Stimulated activated CD4-positive, alpha-beta T cell treated with anti-CD3 and anti-CD28 coated beads, Interleukin-1b, Interleukin-23, amount 100 ng/mL, for 4 hours (primary cell): ENCODE measurements at regions not wholly inside any gene's neighbourhood (a gene's known extent, or its start where the extent isn't known, plus 50 kb on each side); places are given as distances from the start of the nearest gene placed in this dataset.
"Not testable (repeated sequence)": the region's sequence is repeated elsewhere in the genome, so short reads cannot be mapped to it uniquely, and the experiment has no call there.

Experiments
- DNase-seq, 2 donors: peaks; one replicate each; pipeline ENCODE4 v3.0.0-alpha.2; 2020; ENCODE audit warnings: low read depth in 2 of 2

- no peak for DNase-seq
Measured at GRCh38 chr13:108077284-108077683, 138.1 kb downstream of the LIG4 start.

DNA sequence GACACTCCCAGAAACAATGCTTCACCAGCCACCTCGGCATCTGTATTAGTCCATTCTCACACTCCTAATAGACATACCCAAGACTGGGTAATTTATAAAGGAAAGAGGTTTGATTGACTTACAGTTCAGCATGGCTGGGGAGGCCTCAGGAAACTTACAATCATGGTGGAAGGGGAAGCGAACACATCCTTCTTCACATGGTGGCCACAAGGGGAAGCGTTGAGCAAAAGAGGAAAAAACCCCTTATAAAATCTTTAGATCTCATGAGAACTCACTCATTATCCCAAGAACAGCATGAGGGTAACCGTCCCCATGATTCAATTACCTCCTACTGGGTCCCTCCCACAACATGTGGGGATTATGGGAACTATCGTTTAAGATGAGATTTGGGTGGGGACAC lies 140.9 kb downstream of the LIG4 start:
- DNase-seq, result not testable (repeated sequence)

DNA sequence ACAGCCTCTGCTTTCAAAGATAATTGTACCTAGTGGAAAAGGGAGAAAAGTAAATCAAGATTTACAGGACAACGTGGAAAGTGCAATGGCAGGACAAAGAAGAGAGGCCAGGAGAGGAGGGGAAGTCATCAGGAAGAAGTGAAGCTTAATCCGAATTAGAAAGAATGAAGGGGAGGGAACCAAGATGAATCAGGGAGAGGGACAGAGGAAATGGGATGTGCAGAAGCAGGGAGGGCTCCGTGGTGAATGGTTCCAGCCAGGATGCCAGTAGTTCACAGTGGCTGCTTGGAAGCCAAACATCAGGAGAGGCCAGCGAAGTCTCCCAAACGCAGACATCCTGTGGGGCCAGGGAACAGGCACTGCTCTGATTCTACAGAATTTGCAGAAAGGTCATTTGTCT lies 144.4 kb downstream of the LIG4 start:
- DNase-seq, result no peak

GRCh38 chr13:108070491-108070890 lies 144.8 kb downstream of the LIG4 start:
- DNase-seq, result no peak

DNA sequence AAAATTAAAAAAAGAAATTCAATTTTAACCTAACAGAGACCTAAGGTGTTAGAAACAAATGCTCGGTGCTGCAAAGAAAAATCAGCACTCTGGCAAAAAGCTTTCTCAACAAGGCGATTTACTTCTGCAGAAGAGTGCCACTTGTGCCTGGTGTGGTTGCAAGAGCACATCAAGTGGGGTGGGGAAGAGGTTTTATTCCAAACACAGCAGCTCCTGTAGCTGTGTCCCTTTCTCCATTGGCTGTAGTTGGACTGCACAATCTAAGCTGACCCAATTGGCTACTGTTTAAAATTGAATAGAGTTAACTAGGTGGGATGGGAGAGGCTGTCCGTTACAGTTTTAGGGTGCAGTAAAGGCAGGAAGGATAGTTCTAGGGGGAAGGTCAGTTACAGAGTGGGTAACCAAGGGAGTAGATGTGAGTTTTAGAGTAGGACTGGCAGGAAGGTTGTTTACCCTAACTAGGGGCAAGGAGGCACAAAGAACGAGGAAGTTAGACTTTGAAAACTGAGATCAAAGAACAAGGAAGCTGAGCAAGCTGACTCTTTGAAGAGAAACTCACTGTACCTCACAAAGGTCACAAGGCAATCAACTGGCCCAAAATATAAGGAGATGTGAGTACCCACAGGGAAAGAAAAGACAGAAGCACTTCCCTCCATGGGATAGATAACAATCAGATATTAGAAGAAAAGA lies 145.7 kb downstream of the LIG4 start:
- DNase-seq, result no peak

- DNase-seq, result not testable (repeated sequence)
Measured at GRCh38 chr13:108064372-108064771, 151.0 kb downstream of the LIG4 start.

DNA sequence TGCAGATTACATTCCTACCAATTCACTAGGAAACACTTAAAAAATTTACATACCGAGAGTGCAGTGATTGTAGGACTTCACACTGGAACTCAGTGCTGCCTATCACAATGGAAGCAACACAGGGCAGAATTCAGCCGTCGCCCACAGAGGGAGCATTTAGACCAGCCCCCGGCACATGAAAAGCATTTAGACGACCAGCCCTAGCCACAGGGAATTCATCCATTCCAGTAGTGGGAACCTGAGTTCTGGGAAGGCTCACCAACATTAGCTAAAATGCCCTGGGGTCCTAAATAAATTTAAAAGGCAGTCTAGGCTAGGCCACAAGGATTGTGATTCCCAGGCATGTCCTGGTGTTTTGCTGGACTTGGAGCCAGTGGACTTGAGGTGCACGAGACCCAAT lies 155.2 kb downstream of the LIG4 start:
- no peak for DNase-seq

- no peak for DNase-seq
Measured at GRCh38 chr13:108056278-108056677, 159.1 kb downstream of the LIG4 start.

- no peak for DNase-seq
Measured at GRCh38 chr13:108049211-108049610, 166.1 kb downstream of the LIG4 start.

- DNase-seq, result no peak
Measured at GRCh38 chr13:108044954-108045353, 170.4 kb downstream of the LIG4 start.

DNA sequence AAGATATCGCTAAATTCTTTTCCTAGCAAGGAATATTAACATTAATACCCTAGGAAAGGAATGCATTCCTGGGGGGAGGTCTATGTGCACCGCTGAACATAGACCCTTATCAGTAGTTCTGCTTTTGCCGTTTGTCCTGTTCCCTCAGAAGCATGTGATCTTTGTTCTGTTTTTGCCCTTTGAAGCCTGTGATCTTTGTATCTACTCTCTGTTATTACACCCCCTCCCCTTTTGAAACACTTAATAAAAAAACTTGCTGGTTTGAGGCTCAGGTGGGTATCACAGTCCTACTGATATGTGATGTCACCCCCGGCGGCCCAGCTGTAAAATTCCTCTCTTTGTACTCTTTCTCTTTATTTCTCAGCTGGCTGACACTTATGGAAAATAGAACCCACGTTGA lies 172.5 kb downstream of the LIG4 start:
- not testable (repeated sequence) for DNase-seq

DNA sequence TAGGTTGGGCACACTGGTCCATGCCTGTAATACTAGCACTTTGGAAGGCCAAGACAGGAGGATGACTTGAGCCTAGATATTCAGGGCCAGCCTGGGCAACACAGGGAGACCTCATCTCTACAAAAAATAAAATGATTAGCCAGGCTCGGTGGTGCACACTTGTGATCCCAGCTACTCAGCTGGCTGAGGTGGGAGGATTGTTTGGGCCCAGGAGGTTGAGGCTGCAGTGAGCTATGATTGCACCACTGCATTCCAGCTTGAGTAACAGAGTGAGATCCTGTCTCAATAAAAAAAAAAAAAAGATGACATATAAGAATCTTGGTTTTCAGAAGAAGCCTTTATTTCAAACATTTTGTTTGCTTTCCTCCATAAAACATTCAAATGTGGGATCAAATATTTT lies 178.0 kb downstream of the LIG4 start:
- no peak for DNase-seq

- DNase-seq, result no peak
Measured at GRCh38 chr13:108036411-108036932, 178.9 kb downstream of the LIG4 start.

- DNase-seq, result no peak
Measured at GRCh38 chr13:108034909-108035410, 180.4 kb downstream of the LIG4 start.

- no peak for DNase-seq
Measured at GRCh38 chr13:108033800-108034707, 181.3 kb downstream of the LIG4 start.

- DNase-seq, result no peak
Measured at GRCh38 chr13:108031865-108032264, 183.5 kb downstream of the LIG4 start.

GRCh38 chr13:108030769-108031168 lies 184.6 kb downstream of the LIG4 start:
- no peak for DNase-seq

- DNase-seq, result no peak
Measured at GRCh38 chr13:108026680-108027410, 188.5 kb downstream of the LIG4 start.

DNA sequence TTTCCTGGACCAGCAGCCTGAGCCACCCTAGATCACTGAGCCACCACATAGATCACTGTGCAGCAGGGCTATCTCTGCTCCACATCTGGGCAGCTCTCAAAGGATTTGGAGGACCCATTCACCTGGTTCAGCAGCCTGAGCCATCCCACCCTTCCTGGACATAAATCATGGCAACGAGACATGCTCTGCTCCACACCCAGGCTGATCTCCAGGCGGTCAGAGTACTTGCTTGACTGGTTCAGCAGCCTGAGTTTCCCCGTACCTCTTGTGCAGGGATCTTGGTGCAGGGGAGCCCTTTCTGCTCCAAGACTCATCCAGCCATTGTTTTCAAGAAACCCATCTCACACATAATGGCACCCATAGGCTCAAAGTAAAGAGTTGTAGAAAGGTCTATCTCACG lies 195.3 kb downstream of the LIG4 start:
- DNase-seq, result no peak

- no peak for DNase-seq
Measured at GRCh38 chr13:108018371-108018870, 196.9 kb downstream of the LIG4 start.

GRCh38 chr13:108006619-108007018 lies 208.7 kb downstream of the LIG4 start:
- DNase-seq, result no peak

DNA sequence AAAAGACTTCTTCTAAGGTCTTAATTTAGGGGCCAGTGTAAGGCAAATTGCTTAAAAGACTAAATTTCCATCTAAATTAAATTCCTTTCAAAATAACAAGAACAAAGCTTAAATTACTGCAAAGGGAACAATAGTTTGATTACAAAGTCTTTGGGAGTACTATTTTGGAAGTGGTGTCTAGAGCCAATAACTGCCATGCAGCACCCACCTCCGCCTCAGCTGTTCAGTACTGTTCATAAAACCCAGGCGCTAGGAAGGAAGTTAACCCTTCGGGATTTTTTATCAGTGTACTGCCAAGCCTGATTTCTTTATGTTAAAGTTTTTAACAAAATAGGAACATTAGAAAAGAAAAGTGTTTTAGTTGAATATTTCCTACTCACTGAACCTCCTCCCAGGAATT lies 210.1 kb downstream of the LIG4 start:
- DNase-seq, result no peak
